ENCODE measurements at regions not wholly inside any gene's neighbourhood (a gene's known extent, or its start where the extent isn't known, plus 50 kb on each side); places are given as distances from the start of the nearest gene placed in this dataset.

DNA sequence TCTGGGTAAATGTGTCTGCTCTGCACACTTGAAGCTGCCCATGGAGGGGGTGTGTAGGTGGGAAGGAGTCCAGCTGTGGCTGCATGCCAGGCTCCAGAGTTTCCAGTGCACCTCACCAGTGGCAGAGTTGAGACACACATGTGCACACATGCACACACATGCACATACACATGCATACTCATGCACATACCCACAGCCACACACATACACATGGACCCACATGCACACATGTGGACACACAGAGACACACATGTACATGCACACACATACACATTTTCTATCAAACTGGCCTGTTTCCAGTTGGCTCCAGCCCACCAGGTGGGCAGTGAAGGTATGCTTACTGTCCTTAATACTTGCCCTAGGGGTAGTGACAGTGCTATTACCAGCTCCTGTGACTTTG is 99.7 kb downstream of the RAMP3 start:
- TF ChIP-seq CTCF (conservative IDR thresholded peaks at IDR 0.05; ENCODE audit: low read length) (no peak), EZH2phosphoT487 (IDR thresholded peaks at IDR 0.05; ENCODE audit: borderline replicate concordance) (no peak)
